Transverse colon (tissue), 3 donors: ENCODE measurements at regions not wholly inside any gene's neighbourhood (a gene's known extent, or its start where the extent isn't known, plus 50 kb on each side); places are given as distances from the start of the nearest gene placed in this dataset.

ENCODE experiments used
- CTCF ChIP-seq, 5 experiments: fragments of 200-600 bp in 3 of 5; fragments of 450-650 bp in 2 of 5; sonication (generic) in 3 of 5; IDR thresholded peaks; 1 replicate in 2 of 5; 2 replicates in 3 of 5; pipeline ENCODE4 v1.5.1; 2016 to 2017; ENCODE audit warnings: antibody characterized with exemption in 5 of 5, inconsistent platforms in 3 of 5, mild to moderate bottlenecking in 2 of 5, moderate library complexity in 1 of 5
- POLR2A ChIP-seq: fragments of 450-650 bp; IDR thresholded peaks from one replicate; pipeline ENCODE4 v1.6.1; 2016; ENCODE audit warnings: antibody characterized with exemption, mild to moderate bottlenecking, moderate library complexity

- TF ChIP-seq POLR2A (no peak), CTCF (IDR thresholded peaks at IDR 0.05) (no peak)
Measured at GRCh38 chr1:191575746-191576145, 582.5 kb upstream of the RGS18 start.
